ENCODE measurements at regions not wholly inside any gene's neighbourhood (a gene's known extent, or its start where the extent isn't known, plus 50 kb on each side); places are given as distances from the start of the nearest gene placed in this dataset.

DNA sequence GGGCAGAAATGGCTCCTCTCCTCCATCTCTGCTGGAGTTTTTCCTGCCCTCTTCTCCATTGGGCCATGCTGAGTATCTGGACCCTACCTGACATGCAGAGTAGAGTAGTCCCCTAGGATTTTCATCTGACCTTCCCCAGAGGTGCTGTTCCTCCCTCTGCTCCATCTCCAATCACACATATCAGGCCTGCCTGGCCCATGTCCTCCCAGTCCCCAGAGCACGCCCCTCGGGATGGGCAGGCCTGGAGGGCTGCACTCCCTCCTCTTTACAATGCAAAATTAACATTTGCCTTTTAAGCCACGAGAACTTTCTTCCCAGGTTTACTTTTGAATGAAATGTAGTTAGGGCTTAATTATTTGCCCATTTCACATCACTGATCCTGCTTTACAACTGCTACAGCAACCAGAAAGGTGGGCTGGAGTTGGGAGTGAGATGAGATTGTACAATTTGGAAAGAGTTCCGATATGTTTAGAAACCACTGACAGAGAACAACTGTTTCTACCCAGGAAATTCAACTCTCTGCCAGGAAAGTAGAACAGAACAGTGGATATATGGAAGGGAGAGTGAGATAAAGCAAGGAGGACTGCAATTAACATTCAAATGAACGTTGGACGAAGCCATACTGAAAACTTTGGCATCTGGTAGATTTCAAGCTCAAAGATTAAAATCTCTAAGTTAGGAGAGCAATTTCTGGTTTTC lies 184.0 kb upstream of the HABP2 start:
- DNase-seq (ENCODE audit: low spot score), result no peak

GRCh38 chr10:113369365-113369694 lies 183.5 kb upstream of the HABP2 start:
- DNase-seq (ENCODE audit: low spot score), result no peak

DNA sequence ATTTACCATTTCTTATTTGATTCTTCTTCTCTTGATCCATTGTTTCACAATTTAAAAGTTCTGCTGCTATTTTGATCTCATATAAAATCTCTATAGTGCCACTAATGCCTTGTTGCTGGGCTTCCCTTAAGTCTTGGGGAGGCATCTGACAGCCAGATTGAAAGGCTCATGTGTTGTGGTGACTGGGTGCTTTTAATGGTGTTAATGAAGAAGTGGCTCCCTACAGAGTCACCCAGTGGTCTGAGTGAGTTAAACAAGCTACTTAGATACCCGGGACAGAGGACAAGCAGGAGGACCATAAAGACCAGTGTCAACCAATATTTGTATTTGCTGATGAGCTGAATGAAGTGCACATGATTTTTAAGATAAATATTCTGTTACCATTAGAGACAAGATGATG lies 176.4 kb upstream of the HABP2 start:
- DNase-seq (ENCODE audit: low spot score), result no peak

- no peak for DNase-seq (ENCODE audit: low spot score)
Observed at GRCh38 chr10:113379091-113379490, 173.8 kb upstream of the HABP2 start.

GRCh38 chr10:113381416-113381815 lies 171.4 kb upstream of the HABP2 start:
- no peak for DNase-seq (ENCODE audit: low spot score)

DNA sequence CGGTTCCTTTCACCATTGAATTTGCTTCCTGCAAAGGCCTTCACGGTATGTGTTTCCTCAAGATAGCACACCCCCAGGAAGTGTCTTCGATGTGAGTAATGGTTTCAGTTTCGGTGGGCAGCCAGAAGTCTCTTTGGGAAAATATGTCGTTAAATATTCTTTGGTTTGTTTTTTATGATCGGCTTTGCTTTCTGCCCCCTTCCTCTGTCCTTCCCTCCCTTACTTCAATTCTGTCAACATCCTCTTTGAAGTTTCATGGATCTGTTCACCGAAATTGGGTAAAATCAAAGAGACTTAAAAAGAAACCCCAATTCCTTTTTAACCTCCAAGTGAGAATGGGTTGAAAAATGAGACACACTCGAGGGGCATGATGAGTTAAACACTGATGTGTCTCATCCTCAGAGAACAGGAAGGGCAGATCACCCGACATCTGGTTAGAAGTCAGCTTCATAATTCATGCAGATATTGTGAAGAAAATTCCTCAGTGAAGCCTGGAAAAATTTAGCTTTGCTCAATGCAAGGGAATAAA lies 170.8 kb upstream of the HABP2 start:
- peak; percentile 29 for DNase-seq (ENCODE audit: low spot score)

DNA sequence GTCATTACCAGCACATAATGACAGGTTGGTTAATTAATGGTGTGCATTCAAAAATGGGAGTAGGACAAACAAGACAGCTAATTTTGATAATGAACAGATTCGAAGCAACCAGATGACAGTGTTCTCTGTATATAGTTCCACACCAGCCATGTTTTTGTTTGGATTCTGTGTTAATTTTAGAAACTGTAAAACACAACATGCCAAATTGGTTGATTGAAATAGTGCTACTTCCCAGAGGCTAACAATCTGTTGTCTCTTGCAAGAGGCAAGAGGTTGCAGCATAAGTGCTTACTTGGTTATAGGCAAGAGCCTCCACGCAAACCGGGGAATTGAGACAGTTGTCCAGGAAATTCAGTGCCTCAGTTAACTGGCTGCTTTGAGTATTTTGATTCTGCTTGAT lies 170.2 kb upstream of the HABP2 start:
- no peak for DNase-seq (ENCODE audit: low spot score)

- DNase-seq (ENCODE audit: low spot score), result no peak
Observed at GRCh38 chr10:113384181-113384580, 168.7 kb upstream of the HABP2 start.

- DNase-seq (ENCODE audit: low spot score), result peak; percentile 94
Observed at GRCh38 chr10:113385021-113385999, 167.5 kb upstream of the HABP2 start.

GRCh38 chr10:113386005-113386404 lies 166.8 kb upstream of the HABP2 start:
- no peak for DNase-seq (ENCODE audit: low spot score)

GRCh38 chr10:113389969-113390368 lies 162.9 kb upstream of the HABP2 start:
- no peak for DNase-seq (ENCODE audit: low spot score)

DNA sequence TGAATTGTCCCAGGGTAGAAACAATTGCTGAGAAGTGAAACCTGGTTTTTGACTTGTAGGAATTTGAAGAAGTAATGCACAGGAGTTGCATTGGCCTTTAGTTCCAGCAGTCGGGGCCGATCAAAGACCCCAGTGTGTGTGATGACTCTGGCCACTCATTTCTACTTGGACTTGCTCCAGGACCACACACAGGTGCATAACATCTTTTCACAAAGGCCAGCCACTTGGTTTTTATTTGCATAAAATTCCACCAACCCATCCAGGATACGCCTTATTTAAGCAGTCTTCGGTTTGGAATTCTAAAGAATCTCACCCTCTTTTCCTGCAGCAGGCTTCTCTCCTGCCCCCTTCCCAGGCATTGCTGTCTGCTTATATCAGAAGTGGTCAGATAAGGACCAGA lies 162.0 kb upstream of the HABP2 start:
- no peak for DNase-seq (ENCODE audit: low spot score)

- DNase-seq (ENCODE audit: low spot score), result no peak
Observed at GRCh38 chr10:113397047-113397446, 155.8 kb upstream of the HABP2 start.

GRCh38 chr10:113399065-113399464 lies 153.8 kb upstream of the HABP2 start:
- DNase-seq (ENCODE audit: low spot score), result no peak

DNA sequence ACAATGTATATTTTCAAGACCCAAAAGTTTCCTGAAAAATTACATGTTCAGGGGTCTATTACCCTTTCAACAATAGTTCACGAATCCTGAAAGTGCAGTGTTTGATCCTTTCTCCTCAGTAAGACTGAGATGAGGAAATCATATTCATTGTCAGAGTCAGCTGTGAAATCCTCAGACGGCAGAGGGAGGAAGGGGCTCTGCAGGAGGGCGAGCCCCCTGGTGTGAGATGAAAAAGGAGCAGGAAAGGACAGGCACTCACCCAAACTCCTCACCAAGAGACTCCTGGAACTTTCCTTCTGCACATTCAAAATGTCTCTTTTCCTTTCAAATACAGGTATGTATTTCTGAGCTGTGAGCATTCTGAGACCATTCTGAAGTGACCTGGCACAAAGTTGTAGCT lies 150.3 kb upstream of the HABP2 start:
- no peak for DNase-seq (ENCODE audit: low spot score)

- no peak for DNase-seq (ENCODE audit: low spot score)
Observed at GRCh38 chr10:113407218-113407617, 145.6 kb upstream of the HABP2 start.

DNA sequence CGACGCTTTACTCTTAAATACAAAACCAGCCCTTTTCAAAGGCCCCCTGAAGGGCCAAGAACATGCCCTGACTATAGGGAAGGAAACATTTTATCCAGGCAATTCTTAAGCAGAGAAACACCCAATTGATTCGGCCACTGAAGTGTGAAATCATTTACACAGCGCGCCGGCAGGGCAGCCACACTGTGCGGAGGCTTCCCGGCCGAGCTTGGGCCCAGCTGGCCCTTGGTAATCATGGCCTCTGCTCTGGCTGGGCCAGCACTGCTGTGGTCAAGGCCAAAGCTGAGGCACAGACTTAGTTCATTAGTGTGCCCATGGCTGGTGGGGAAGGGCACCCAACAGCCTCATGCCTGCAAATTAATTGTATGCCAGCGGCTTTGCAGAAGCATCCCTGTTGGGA lies 143.7 kb upstream of the HABP2 start:
- no peak for DNase-seq (ENCODE audit: low spot score)

DNA sequence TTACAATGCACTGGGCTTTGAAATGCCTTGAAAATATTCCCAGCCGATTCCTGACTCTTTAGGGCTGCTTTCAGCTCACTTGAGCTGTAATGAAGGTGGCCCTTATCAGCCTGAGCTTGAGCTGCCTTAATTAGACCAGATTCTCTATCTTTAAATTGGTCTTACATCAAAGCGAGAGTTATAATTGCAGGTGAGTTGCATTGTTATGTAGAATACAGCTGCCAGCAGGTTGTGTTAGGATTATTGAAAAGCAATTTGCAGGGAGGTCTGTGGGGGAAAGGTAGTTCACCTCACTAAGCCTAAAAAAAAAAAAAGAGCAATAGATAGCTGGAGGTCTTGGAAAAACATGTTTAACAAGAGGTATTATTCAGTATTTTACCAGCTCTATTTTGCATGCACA lies 142.2 kb upstream of the HABP2 start:
- no peak for DNase-seq (ENCODE audit: low spot score)

- no peak for DNase-seq (ENCODE audit: low spot score)
Observed at GRCh38 chr10:113411456-113411855, 141.4 kb upstream of the HABP2 start.

GRCh38 chr10:113412161-113412560 lies 140.7 kb upstream of the HABP2 start:
- DNase-seq (ENCODE audit: low spot score), result no peak

GRCh38 chr10:113414543-113414942 lies 138.3 kb upstream of the HABP2 start:
- no peak for DNase-seq (ENCODE audit: low spot score)

GRCh38 chr10:113415246-113415645 lies 137.6 kb upstream of the HABP2 start:
- DNase-seq (ENCODE audit: low spot score), result no peak

DNA sequence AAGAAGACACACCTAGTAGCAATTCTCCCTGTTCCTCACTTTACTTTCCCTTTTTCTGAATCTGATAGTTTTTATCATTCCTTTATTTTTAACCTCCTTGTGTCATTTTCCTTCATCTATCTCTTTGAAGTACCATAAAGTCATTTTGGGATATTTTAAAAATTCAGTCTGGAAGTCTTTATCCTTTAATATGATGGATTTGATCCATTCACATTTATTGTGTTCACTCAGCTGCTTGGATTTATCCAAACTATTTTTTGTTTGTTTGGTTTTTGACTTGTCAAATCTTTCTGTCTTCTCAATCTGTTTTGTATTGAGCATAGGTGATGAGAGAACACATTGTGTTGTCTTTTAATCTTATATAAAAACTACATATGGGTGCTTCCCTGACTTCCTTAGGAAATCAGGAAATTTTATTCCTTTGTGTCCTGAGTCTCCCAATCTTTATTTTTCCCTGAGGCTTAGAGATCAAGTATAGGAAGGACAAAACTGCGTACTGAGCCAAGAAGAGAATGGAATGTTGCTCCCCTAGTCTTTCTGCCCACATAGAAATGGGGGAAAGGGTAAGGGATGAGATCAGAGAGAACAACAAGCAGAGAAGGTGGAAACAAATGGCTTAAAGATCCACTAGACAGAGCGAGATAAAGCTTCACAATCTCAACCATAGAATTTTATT lies 132.7 kb upstream of the HABP2 start:
- no peak for DNase-seq (ENCODE audit: low spot score)
